K562 (cell line): ENCODE measurements at regions not wholly inside any gene's neighbourhood (a gene's known extent, or its start where the extent isn't known, plus 50 kb on each side); places are given as distances from the start of the nearest gene placed in this dataset.

Experiments
- ATAC-seq: fragments of 200-7000 bp; cut with Tn5 transposase; 3 replicates; pipeline ENCODE4 v1.9.1; 2020; ENCODE audit warnings: moderate library complexity
- BruUV-seq: library from RNA; stranded (reverse); fragments of 400-500 nt; replicated peaks from 2 replicates; lab custom pipeline; 2021; lab: Mats Ljungman, UMichigan
- CTCF ChIA-PET: fragments of 300-600 bp; formaldehyde crosslinking; extraction: SDS; loops from one replicate; lab custom pipeline; 2021; ENCODE audit warnings: low intra/inter-chr PET ratio; lab: Yijun Ruan, JAX
- POLR2A ChIA-PET: fragments of 300-600, 350-650 bp; sonication (Branson Sonifier 250); formaldehyde crosslinking; extraction: SDS; loops from one replicate; lab custom pipeline; 2021; ENCODE audit warnings: antibody characterized with exemption, inconsistent platforms; lab: Yijun Ruan, JAX
- DNase-seq, 4 experiments: peaks; one replicate each; pipeline versions ENCODE4 v3.0.0 to v3.0.0-alpha.2; 2011 to 2018; ENCODE audit warnings: low spot score in 3 of 4, mixed read lengths in 3 of 4; ENCODE audit errors: extremely low read depth in 1 of 4
- FAIRE-seq: peaks from 2 replicates; lab custom pipeline; 2011; peaks lifted over from hg19 to GRCh38; lab: Jason Lieb, UNC
- H2AFZ ChIP-seq: 2 replicates; pipeline ENCODE4 v1.6.0; 2011; ENCODE audit warnings: low read depth, low read length, control low read depth, inconsistent platforms
- H3K27ac ChIP-seq: fragments of 200-600 bp; 3 replicates; pipeline ENCODE4 v1.8.0; 2011; ENCODE audit warnings: low read depth, mild to moderate bottlenecking, control low read depth, inconsistent platforms, low read length, moderate library complexity, mixed read lengths; ENCODE audit errors: extremely low read depth
- H3K27me3 ChIP-seq, 2 experiments: fragments of 300-600 bp in 1 of 2; 2 replicates in 1 of 2; 3 replicates in 1 of 2; pipeline versions ENCODE4 v1.6.0 to v1.8.0; 2011; ENCODE audit warnings: inconsistent platforms in 2 of 2, low read length in 2 of 2, mild to moderate bottlenecking in 1 of 2, mixed read lengths in 1 of 2, moderate library complexity in 1 of 2; ENCODE audit not compliant: control insufficient read depth in 2 of 2, insufficient read depth in 2 of 2
- H3K36me3 ChIP-seq: fragments of 300-600 bp; 3 replicates; pipeline ENCODE4 v1.8.0; 2011; ENCODE audit warnings: mild to moderate bottlenecking, low read length, inconsistent platforms; ENCODE audit not compliant: control insufficient read depth, insufficient read depth
- H3K4me1 ChIP-seq, 2 experiments: fragments of 200-600 bp in 1 of 2; replicated peaks in 1 of 2; 2 replicates in 1 of 2; 3 replicates in 1 of 2; pipeline versions ENCODE4 v1.5.1 to v1.8.0; 2011; ENCODE audit warnings: inconsistent platforms in 2 of 2, low read length in 2 of 2, mild to moderate bottlenecking in 1 of 2, mixed read lengths in 1 of 2, moderate library complexity in 1 of 2; ENCODE audit not compliant: control insufficient read depth in 2 of 2, insufficient read depth in 2 of 2
- H3K4me2 ChIP-seq: 2 replicates; pipeline ENCODE4 v1.6.1; 2011; ENCODE audit warnings: low read length, control low read depth, inconsistent platforms, mixed read lengths; ENCODE audit not compliant: insufficient read depth
- H3K4me3 ChIP-seq: fragments of 200-600 bp; sonication (generic), shearing (Covaris generic); 2 replicates; pipeline ENCODE4 v1.5.1; 2016; ENCODE audit warnings: control low read depth, inconsistent platforms
- H3K79me2 ChIP-seq: fragments of 200-600 bp; 3 replicates; pipeline ENCODE4 v1.8.0; 2011; ENCODE audit warnings: low read length, inconsistent platforms; ENCODE audit not compliant: control insufficient read depth, insufficient read depth
- H3K9ac ChIP-seq, 2 experiments: 2 replicates each; pipeline versions ENCODE4 v1.6.0 to v1.6.1; 2011; ENCODE audit warnings: low read depth in 2 of 2, low read length in 2 of 2, control low read depth in 1 of 2, inconsistent platforms in 1 of 2, mild to moderate bottlenecking in 1 of 2, mixed read lengths in 1 of 2; ENCODE audit not compliant: insufficient read depth in 1 of 2
- H3K9me1 ChIP-seq: one replicate; pipeline ENCODE4 v1.6.0; 2011; ENCODE audit warnings: inconsistent platforms, mild to moderate bottlenecking, low read length, moderate library complexity; ENCODE audit not compliant: control insufficient read depth, insufficient read depth
- H3K9me3 ChIP-seq: replicated peaks from 2 replicates; pipeline ENCODE4 v1.5.1; 2011; ENCODE audit warnings: low read depth, low read length, inconsistent platforms; ENCODE audit not compliant: control insufficient read depth, insufficient read depth
- H4K20me1 ChIP-seq: replicated peaks from 2 replicates; pipeline ENCODE4 v1.6.1; 2011; ENCODE audit warnings: low read length, inconsistent platforms, mixed read lengths; ENCODE audit not compliant: control insufficient read depth, insufficient read depth
- ADNP ChIP-seq: fragments of 200-800 bp; sonication (Bioruptor generic); IDR thresholded peaks from 2 replicates; pipeline ENCODE4 v1.6.1; 2016; ENCODE audit warnings: missing genetic modification characterization, missing compliant biosample characterization
- BRD9 ChIP-seq: fragments of 450-650 bp; IDR thresholded peaks from 2 replicates; pipeline ENCODE4 v1.6.1; 2018; ENCODE audit warnings: low read depth; ENCODE audit not compliant: partially characterized antibody
- CREBBP ChIP-seq: IDR thresholded peaks from one replicate; pipeline ENCODE4 v1.6.1; 2012; ENCODE audit warnings: low read depth, mild to moderate bottlenecking, control low read depth, inconsistent platforms, low read length
- CXXC5 ChIP-seq: fragments of 250-450 bp; sonication (Bioruptor Pico); IDR thresholded peaks from 2 replicates; pipeline ENCODE4 v1.8.0; 2022; ENCODE audit warnings: inconsistent platforms, mild to moderate bottlenecking, moderate library complexity
- FOXK1 ChIP-seq: sonication (generic); formaldehyde crosslinking; IDR thresholded peaks from 2 replicates; pipeline ENCODE4 v1.8.0; 2022; ENCODE audit warnings: missing genetic modification reagents, mild to moderate bottlenecking, borderline replicate concordance
- MTF1 ChIP-seq: fragments of 250-450 bp; sonication (Bioruptor Pico); IDR thresholded peaks from 2 replicates; pipeline ENCODE4 v1.9.0; 2021; ENCODE audit warnings: moderate library complexity, mild to moderate bottlenecking, inconsistent platforms, borderline replicate concordance
- MYC ChIP-seq, 2 experiments: fragments of 250-450 bp in 1 of 2; sonication (Bioruptor Pico) in 1 of 2; IDR thresholded peaks; 2 replicates each; pipeline versions ENCODE4 v1.5.1 to v1.6.1; 2012 to 2021; ENCODE audit warnings: low read depth in 2 of 2, borderline replicate concordance in 1 of 2, improper control_type of control experiment in 1 of 2, low read length in 1 of 2, mild to moderate bottlenecking in 1 of 2, moderate library complexity in 1 of 2
- SRF ChIP-seq, 2 experiments: fragments of 250-450, 450-650 bp in 1 of 2; sonication (Bioruptor Pico) in 1 of 2; sonication (generic) in 1 of 2; formaldehyde crosslinking; IDR thresholded peaks; 2 replicates each; pipeline versions ENCODE4 v1.5.0 to v1.5.1; 2020 to 2022; ENCODE audit warnings: mild to moderate bottlenecking in 1 of 2, missing genetic modification reagents in 1 of 2
- WGBS: fragments of 100-300 bp; shearing (Covaris generic); methylation state at CpG from one replicate; pipeline ENCODE4 v1.1.6; 2016; ENCODE audit warnings: low coverage, mixed read lengths; ENCODE audit not compliant: insufficient coverage; ENCODE audit errors: missing lambda C conversion rate; 5-methylcytosine and 5-hydroxymethylcytosine counted together
- in situ Hi-C: fragments of 300-500 bp; cut with MboI; formaldehyde crosslinking; loops from 4 replicates; pipeline ENCODE4 v1.15.0; 2018; ENCODE audit warnings: inconsistent platforms, mixed read lengths
- intact Hi-C: fragments of 100-400 bp; cut with micrococcal nuclease; formaldehyde crosslinking; loops from 2 replicates; pipeline ENCODE4 v1.14.2; 2022
- TF ChIP-seq, protein P1 (sequence below): fragments of 450-650 bp; IDR thresholded peaks from 2 replicates; pipeline ENCODE4 v1.6.1; 2018; ENCODE audit not compliant: partially characterized antibody
- TF ChIP-seq, protein P2 (sequence below): fragments of 250-450 bp; sonication (Bioruptor Pico); IDR thresholded peaks from 2 replicates; pipeline ENCODE4 v1.8.0; 2021; ENCODE audit warnings: moderate library complexity, mild to moderate bottlenecking, inconsistent platforms
- TF ChIP-seq, protein P3 (sequence below): sonication (generic); formaldehyde crosslinking; IDR thresholded peaks from 2 replicates; pipeline ENCODE4 v1.9.0; 2022; ENCODE audit warnings: mild to moderate bottlenecking, missing genetic modification reagents
- TF ChIP-seq, protein P4 (sequence below): fragments of 250-450 bp; sonication (Bioruptor Pico); IDR thresholded peaks from 2 replicates; pipeline ENCODE4 v1.5.0; 2020; ENCODE audit warnings: mild to moderate bottlenecking

DNA sequence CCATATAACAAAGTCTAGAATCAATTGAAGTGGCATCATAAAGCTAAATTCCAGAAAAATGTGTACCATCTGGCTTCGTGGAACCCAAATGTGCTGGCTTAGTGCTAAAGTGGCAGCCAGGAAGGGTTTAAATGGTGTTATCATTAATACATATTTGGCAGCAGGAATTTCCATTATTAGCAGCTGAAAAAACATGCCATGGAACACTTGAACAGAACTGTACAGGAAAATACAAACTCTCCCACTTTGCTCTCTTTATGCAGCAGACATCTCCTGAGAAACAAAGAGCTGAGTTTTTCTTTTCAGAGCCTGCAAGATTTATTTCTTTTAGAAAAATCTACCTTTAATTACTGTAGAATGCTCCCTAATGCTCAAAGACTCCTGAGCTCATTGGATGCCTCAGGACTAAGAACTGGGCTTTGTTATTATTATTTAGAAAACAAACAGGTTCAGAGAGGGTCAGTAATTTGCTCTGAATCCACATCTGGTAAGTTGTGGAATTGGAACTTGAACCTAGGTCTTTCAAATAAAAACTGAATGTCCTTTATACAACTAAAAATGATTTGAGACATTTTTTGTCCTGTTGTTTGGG is 179.0 kb downstream of the LACC1 start:
- Histone ChIP-seq H3K9me3 (no peaks in the 10 kb centered on the region), H3K4me1 (no peaks in the 10 kb centered on the region), H3K4me3 (no peak overlapping the region), H2AFZ (no peak overlapping the region), H3K27me3 (no peaks in the 10 kb centered on the region), H4K20me1 (no peaks in the 10 kb centered on the region), H3K36me3 (no peaks in the 10 kb centered on the region), H3K27ac (no peak overlapping the region), H3K9ac (no peak overlapping the region), H3K9me1 (no peaks in the 10 kb centered on the region), H3K79me2 (no peaks in the 10 kb centered on the region), H3K4me2 (no peak overlapping the region)
- ChIA-PET POLR2A (no interaction called here), CTCF (no interaction called here)
- in situ Hi-C loops: no loop called here
- no peak for FAIRE-seq
- no TSS peak for BruUV-seq
- ATAC-seq: no peak
- 0% methylated on average over 1 of the region's 1 CpG for WGBS
- intact Hi-C loops: loop anchor here (10.0 kb wide), 1 partner anchor 186 kb away; no protein-coding TSS in a partner anchor
- DNase-seq: no peak
- TF ChIP-seq CREBBP (no peak), FOXK1 (no peak), CXXC5 (CRISPR knock-in tag) (no peak), MTF1 (no peak), BRD9 (no peak), ADNP (no peak), SRF (CRISPR knock-in tag; IDR thresholded peaks at IDR 0.05) (no peak), MYC (IDR thresholded peaks at IDR 0.05; ENCODE audit: low read depth, low read length) (no peak), MYC (CRISPR knock-in tag; IDR thresholded peaks at IDR 0.05; ENCODE audit: borderline replicate concordance, low read depth) (no peak)
- TF ChIP-seq, protein P1, sequence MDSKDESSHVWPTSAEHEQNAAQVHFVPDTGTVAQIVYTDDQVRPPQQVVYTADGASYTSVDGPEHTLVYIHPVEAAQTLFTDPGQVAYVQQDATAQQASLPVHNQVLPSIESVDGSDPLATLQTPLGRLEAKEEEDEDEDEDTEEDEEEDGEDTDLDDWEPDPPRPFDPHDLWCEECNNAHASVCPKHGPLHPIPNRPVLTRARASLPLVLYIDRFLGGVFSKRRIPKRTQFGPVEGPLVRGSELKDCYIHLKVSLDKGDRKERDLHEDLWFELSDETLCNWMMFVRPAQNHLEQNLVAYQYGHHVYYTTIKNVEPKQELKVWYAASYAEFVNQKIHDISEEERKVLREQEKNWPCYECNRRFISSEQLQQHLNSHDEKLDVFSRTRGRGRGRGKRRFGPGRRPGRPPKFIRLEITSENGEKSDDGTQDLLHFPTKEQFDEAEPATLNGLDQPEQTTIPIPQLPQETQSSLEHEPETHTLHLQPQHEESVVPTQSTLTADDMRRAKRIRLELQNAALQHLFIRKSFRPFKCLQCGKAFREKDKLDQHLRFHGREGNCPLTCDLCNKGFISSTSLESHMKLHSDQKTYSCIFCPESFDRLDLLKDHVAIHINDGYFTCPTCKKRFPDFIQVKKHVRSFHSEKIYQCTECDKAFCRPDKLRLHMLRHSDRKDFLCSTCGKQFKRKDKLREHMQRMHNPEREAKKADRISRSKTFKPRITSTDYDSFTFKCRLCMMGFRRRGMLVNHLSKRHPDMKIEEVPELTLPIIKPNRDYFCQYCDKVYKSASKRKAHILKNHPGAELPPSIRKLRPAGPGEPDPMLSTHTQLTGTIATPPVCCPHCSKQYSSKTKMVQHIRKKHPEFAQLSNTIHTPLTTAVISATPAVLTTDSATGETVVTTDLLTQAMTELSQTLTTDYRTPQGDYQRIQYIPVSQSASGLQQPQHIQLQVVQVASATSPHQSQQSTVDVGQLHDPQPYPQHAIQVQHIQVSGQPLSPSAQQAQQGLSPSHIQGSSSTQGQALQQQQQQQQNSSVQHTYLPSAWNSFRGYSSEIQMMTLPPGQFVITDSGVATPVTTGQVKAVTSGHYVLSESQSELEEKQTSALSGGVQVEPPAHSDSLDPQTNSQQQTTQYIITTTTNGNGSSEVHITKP: no peak
- TF ChIP-seq, protein P2, sequence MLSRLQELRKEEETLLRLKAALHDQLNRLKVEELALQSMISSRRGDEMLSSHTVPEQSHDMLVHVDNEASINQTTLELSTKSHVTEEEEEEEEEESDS: no peak
- TF ChIP-seq, protein P3, sequence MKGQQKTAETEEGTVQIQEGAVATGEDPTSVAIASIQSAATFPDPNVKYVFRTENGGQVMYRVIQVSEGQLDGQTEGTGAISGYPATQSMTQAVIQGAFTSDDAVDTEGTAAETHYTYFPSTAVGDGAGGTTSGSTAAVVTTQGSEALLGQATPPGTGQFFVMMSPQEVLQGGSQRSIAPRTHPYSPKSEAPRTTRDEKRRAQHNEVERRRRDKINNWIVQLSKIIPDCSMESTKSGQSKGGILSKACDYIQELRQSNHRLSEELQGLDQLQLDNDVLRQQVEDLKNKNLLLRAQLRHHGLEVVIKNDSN: no peak
- TF ChIP-seq, protein P4, sequence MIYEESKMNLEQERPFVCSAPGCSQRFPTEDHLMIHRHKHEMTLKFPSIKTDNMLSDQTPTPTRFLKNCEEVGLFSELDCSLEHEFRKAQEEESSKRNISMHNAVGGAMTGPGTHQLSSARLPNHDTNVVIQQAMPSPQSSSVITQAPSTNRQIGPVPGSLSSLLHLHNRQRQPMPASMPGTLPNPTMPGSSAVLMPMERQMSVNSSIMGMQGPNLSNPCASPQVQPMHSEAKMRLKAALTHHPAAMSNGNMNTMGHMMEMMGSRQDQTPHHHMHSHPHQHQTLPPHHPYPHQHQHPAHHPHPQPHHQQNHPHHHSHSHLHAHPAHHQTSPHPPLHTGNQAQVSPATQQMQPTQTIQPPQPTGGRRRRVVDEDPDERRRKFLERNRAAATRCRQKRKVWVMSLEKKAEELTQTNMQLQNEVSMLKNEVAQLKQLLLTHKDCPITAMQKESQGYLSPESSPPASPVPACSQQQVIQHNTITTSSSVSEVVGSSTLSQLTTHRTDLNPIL: no peak
